HG03175 (cell line): ENCODE measurements at regions not wholly inside any gene's neighbourhood (a gene's known extent, or its start where the extent isn't known, plus 50 kb on each side); places are given as distances from the start of the nearest gene placed in this dataset.

Experiments
- ATAC-seq: cut with Tn5 transposase; IDR thresholded peaks from one replicate; pipeline ENCODE4 v1.9.1; 2021; ENCODE audit warnings: mild to moderate bottlenecking, moderate library complexity; ENCODE audit not compliant: unreplicated experiment

DNA sequence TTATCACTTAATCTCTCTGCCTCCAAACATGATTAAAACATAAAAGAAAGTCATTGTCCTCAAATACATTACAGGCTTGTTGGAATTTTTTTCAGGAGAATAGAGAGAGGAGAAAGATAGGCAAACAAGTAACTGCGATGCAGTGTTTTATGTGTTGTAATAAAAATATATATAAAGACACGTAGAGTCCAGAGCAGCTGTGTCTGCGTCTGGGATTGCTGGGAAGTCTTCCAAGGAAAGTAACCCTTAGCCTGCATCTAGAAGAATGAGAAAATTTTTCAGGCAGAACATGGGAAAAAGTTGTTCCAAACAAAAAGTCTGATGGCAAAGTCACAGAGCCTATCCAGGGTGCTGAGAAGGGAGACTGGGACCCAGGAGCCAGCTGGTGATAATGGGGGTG is 91.8 kb upstream of the ST6GAL2 start:
- ATAC-seq = no peak

DNA sequence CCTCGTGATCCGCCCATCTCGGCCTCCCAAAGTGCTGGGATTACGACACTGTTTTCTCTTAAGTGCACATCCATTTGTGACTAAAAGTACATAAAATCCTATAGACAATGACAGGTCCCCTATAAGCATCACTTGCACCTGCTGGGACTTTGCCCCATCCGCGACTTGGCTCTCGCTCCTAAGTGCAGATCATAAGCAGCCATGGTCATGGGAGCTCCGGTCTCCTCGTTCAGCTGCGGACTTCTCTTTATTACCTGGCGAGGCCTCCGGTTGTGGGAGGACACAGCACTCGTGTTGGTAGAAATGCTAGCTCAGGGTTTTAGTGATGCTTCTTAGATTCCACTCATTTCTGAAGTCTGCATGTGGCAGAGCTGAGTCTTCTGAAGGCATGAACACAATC is 92.7 kb upstream of the ST6GAL2 start:
- no peak for ATAC-seq

DNA sequence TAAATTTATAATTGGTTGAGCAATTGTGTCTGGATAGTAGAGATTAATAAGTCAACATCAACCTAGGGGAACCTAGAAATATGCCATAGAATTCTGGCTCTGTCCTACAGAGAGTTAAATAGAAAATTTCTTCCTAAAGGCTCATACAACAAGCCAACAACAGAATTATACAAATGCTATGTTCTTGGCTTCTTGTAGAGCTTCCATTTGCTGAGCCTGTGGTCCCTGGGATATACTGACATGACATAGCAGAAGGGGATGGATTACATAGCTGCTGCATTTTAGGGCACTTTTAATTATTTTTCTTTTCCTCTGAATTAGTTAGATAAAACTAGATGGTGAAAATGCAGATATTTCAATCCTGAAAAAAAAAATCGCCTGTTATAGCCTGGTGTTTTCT is 95.5 kb upstream of the ST6GAL2 start:
- ATAC-seq = no peak

GRCh38 chr2:106982350-106982749 is 96.4 kb upstream of the ST6GAL2 start:
- no peak for ATAC-seq

GRCh38 chr2:106983305-106983704 is 97.3 kb upstream of the ST6GAL2 start:
- no peak for ATAC-seq

GRCh38 chr2:106988361-106988760 is 102.4 kb upstream of the ST6GAL2 start:
- ATAC-seq = no peak

DNA sequence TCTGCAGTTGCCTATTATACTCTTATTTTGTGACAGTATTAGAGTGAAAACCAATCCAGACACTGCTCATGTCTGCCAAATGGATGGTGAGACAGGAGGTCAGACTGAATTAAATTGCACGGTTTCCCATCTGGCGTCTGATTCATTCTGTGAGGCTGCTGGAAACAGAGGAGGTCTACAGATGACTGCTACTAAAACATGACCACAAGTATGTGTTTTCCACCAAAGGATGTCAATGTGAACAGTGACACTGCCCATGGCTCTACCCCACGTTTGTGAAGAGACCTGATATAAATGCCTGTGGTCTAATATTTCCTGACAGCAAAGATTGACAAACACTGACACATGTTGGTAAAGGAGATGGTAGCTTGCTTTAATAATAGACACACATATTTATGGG is 104.3 kb upstream of the ST6GAL2 start:
- no peak for ATAC-seq

- no peak for ATAC-seq
Measured at GRCh38 chr2:106991866-106992265, 105.9 kb upstream of the ST6GAL2 start.

DNA sequence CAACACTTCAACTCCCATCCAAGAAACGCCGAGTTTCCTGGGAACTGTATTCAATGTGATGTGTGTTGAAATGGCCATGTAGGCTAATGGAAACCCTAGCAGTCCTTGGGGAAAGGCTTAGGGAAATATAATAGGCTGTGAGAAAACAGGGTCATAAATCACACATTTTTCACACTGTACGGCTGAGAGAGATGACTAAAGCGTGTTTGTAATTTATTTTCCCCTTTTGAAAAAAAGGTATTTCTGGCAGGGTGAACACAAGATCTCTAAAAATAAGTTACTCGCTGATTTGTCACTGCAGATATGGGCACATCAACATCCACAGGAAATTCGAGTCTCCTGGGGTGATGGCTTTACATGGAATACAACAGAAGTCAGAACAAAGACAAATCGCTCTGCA is 109.6 kb upstream of the ST6GAL2 start:
- no peak for ATAC-seq

- ATAC-seq = no peak
Measured at GRCh38 chr2:106996171-106996769, 110.3 kb upstream of the ST6GAL2 start.

DNA sequence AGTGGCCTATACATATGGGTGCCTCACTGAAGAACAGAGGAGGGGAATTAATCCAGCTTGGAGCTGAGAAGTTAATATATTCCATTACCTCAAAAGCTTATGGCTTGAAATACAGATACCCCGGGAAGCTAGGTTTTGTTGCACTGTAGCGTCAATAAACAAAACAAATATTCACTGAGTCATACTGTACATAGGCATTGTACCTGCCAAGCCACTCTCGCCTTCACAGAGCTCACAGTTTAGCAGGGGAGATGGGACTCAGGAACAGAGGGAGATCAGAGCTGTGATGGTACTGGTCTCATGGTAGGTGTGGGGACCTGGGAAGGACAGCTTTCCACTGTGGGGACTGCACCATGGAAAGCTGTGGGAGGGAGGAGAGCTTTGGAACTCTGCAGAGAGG is 111.2 kb upstream of the ST6GAL2 start:
- no peak for ATAC-seq

DNA sequence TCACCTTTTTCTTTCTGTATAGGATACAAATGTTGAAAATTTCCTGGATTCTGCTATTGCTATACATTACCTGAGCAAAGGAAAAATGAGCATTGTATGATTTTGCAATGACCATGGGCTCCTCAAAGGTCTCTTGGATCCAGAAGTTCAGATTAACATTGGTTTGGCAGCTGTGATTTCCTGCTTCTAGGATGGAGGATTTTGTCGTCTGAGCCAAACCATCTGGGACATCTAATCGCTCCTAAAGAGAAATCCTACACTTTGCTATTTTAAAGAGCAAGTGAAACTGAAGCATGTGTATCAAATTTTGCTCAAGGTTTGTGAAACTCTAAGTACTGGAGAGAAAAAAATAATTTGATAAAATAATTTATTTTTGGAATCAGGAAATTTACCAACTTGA is 115.1 kb upstream of the ST6GAL2 start:
- no peak for ATAC-seq

DNA sequence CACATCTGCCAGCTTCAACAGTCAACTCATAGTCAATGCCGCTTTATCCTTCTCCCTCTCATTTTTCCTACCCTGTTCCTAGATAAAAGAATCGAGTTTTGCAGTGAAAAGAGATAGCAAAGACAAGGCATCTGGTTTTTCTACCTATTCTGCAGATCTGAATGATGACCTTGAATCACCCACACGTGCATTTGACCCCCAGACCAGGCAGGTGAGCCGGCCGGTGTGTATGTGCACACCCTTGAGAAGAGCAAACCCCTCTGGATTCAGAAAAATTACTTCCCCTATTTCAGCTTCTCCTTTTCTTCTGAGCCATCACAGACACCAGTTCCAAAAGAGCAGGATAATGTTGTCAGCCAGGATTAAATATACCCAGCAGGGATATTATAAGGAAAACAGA is 115.6 kb upstream of the ST6GAL2 start:
- ATAC-seq = no peak

- ATAC-seq = no peak
Measured at GRCh38 chr2:107001964-107002696, 116.2 kb upstream of the ST6GAL2 start.

- no peak for ATAC-seq
Measured at GRCh38 chr2:107002735-107003134, 116.8 kb upstream of the ST6GAL2 start.

GRCh38 chr2:107005853-107006252 is 119.9 kb upstream of the ST6GAL2 start:
- ATAC-seq = no peak

DNA sequence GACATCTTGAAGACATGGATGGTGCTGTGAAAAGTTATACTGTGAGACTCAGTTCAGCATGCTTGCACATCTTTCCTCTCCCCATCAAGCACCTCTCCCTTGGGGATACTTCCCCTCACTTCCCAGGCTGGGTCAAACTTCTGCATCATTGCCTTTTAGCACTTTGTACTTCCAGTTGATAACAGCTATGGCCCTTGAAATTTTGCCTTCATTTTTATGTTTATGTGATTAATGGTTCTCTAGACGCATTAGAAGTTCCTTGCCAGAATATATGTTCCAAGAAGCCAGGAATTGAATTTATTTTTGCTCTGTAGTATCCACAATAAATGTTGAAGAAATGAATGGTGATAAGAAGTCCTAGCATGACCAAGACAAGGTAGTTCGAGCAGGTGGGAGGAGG is 120.9 kb upstream of the ST6GAL2 start:
- ATAC-seq = no peak

- no peak for ATAC-seq
Measured at GRCh38 chr2:107007927-107008326, 122.0 kb upstream of the ST6GAL2 start.

DNA sequence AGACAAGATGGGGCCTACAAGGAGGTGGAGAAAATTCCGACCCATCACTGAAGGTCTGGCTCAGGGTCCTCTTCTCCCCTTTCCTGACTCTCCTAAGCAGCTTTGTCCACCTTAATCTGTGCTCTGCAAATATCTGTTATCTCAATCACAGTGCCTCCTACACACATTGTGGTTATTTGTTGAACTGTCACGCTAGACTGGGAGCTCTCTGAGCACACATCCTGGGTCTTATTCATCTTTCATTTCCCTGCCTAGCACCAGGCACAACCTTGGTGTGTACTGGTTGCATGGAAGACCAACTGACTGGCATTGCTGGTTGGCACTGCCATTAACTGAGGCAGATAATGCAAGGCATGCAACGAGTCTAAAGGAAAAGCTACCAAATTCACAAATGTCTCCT is 122.9 kb upstream of the ST6GAL2 start:
- no peak for ATAC-seq

- no peak for ATAC-seq
Measured at GRCh38 chr2:107009275-107009674, 123.3 kb upstream of the ST6GAL2 start.

DNA sequence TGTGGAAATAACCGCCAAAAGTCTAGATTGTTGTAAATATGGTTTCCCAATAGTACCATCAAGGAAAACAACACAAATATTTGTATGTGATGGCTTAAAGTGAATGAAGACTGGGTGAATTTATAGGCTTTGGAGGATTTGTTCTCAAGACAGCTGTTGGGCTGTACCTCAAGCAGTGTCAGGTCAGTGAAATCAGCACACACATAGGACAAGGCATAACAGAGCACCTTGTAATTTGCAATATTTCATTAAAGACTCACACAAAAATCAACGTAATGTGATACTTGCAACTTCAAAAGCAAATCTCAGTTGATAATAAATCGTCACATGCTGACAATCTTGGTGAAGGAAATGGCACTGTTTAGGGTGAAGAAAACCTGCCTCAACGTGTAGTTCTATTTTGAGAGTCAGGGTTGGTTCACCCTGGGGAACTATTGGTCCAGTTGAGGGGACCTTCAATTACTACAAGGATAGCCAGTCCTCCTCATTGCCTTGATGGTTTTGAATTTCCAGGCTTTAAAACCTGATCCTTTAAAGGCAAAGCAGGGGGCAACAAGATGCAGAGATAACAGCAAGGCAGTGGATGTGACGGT is 126.8 kb upstream of the ST6GAL2 start:
- no peak for ATAC-seq

- no peak for ATAC-seq
Measured at GRCh38 chr2:107013884-107014283, 127.9 kb upstream of the ST6GAL2 start.
